Body of pancreas (tissue), 4 donors: ENCODE measurements at regions not wholly inside any gene's neighbourhood (a gene's known extent, or its start where the extent isn't known, plus 50 kb on each side); places are given as distances from the start of the nearest gene placed in this dataset.

Experiments
- POLR2A ChIP-seq, 3 donors: fragments of 450-650 bp; IDR thresholded peaks; one replicate each; pipeline ENCODE4 v1.6.1; 2016; ENCODE audit warnings: antibody characterized with exemption in 3 of 3, mild to moderate bottlenecking in 2 of 3
- TF ChIP-seq, protein P1 (sequence below), 7 experiments: fragments of 450-650 bp in 4 of 7; fragments of 200-600 bp in 3 of 7; sonication (generic) in 3 of 7; IDR thresholded peaks; one replicate each; pipeline ENCODE4 v1.5.1; 2016 to 2019; ENCODE audit warnings: antibody characterized with exemption in 7 of 7

DNA sequence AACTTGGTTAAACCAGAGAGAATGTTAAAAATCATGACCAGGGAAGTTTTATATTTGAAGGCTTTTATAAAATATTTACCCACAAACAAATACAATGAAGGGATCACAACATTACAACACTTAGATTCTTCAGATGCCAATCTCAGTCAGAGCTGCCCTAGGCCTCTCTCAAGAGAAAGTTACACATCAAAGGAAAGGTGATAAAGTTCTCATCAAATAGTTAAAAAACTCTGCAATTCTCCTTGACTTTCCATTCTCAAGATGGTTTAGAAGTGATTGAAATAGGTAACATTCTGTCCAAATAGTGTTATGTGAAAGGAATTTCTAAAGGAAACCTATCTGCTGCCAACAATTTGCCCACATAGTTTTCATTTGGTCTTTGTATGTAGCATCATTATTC lies 1115.2 kb upstream of the MIR17HG start:
- TF ChIP-seq, protein P1, sequence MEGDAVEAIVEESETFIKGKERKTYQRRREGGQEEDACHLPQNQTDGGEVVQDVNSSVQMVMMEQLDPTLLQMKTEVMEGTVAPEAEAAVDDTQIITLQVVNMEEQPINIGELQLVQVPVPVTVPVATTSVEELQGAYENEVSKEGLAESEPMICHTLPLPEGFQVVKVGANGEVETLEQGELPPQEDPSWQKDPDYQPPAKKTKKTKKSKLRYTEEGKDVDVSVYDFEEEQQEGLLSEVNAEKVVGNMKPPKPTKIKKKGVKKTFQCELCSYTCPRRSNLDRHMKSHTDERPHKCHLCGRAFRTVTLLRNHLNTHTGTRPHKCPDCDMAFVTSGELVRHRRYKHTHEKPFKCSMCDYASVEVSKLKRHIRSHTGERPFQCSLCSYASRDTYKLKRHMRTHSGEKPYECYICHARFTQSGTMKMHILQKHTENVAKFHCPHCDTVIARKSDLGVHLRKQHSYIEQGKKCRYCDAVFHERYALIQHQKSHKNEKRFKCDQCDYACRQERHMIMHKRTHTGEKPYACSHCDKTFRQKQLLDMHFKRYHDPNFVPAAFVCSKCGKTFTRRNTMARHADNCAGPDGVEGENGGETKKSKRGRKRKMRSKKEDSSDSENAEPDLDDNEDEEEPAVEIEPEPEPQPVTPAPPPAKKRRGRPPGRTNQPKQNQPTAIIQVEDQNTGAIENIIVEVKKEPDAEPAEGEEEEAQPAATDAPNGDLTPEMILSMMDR (IDR thresholded peaks at IDR 0.05) = no peak
- no peak for TF ChIP-seq POLR2A (IDR thresholded peaks at IDR 0.05)
